Endothelial cell of hepatic sinusoid (primary cell): ENCODE measurements at regions not wholly inside any gene's neighbourhood (a gene's known extent, or its start where the extent isn't known, plus 50 kb on each side); places are given as distances from the start of the nearest gene placed in this dataset.
"Not testable (repeated sequence)": the region's sequence is repeated elsewhere in the genome, so short reads cannot be mapped to it uniquely, and the experiment has no call there.

Experiments used
- in situ Hi-C: cut with HindIII; loops from 2 replicates; pipeline ENCODE4 v1.10.0; 2017; ENCODE audit warnings: low sequenced_read_pairs

- in situ Hi-C loops: no loop called here
Observed at GRCh38 chr3:154904328-154904727, 175.8 kb upstream of the MME start.

- in situ Hi-C loops: not testable (repeated sequence)
Observed at GRCh38 chr3:154902495-154902894, 177.6 kb upstream of the MME start.

- in situ Hi-C loops: no loop called here
Observed at GRCh38 chr3:154901278-154901677, 178.8 kb upstream of the MME start.

GRCh38 chr3:154900816-154901215 is 179.3 kb upstream of the MME start:
- in situ Hi-C loops: no loop called here

- in situ Hi-C loops: no loop called here
Observed at GRCh38 chr3:154898916-154899315, 181.2 kb upstream of the MME start.

- in situ Hi-C loops: no loop called here
Observed at GRCh38 chr3:154898443-154898842, 181.7 kb upstream of the MME start.

GRCh38 chr3:154893813-154894212 is 186.3 kb upstream of the MME start:
- in situ Hi-C loops: no loop called here

- in situ Hi-C loops: no loop called here
Observed at GRCh38 chr3:154889227-154889634, 190.9 kb upstream of the MME start.

- in situ Hi-C loops: no loop called here
Observed at GRCh38 chr3:154887869-154888268, 192.2 kb upstream of the MME start.

- in situ Hi-C loops: no loop called here
Observed at GRCh38 chr3:154886437-154886836, 193.7 kb upstream of the MME start.

GRCh38 chr3:154885418-154885817 is 194.7 kb upstream of the MME start:
- in situ Hi-C loops: no loop called here

GRCh38 chr3:154884952-154885351 is 195.2 kb upstream of the MME start:
- in situ Hi-C loops: no loop called here

- in situ Hi-C loops: no loop called here
Observed at GRCh38 chr3:154875142-154875541, 205.0 kb upstream of the MME start.

GRCh38 chr3:154872696-154873095 is 207.4 kb upstream of the MME start:
- in situ Hi-C loops: no loop called here

- in situ Hi-C loops: no loop called here
Observed at GRCh38 chr3:154872074-154872473, 208.0 kb upstream of the MME start.

GRCh38 chr3:154864947-154865346 is 215.2 kb upstream of the MME start:
- in situ Hi-C loops: no loop called here

- in situ Hi-C loops: no loop called here
Observed at GRCh38 chr3:154862265-154862664, 217.9 kb upstream of the MME start.

GRCh38 chr3:154852998-154853397 is 227.1 kb upstream of the MME start:
- in situ Hi-C loops: not testable (repeated sequence)

- in situ Hi-C loops: no loop called here
Observed at GRCh38 chr3:154852515-154852914, 227.6 kb upstream of the MME start.

- in situ Hi-C loops: no loop called here
Observed at GRCh38 chr3:154851644-154852043, 228.5 kb upstream of the MME start.

- in situ Hi-C loops: no loop called here
Observed at GRCh38 chr3:154850921-154851320, 229.2 kb upstream of the MME start.

GRCh38 chr3:154849408-154849807 is 230.7 kb upstream of the MME start:
- in situ Hi-C loops: no loop called here

GRCh38 chr3:154844863-154845262 is 235.3 kb upstream of the MME start:
- in situ Hi-C loops: no loop called here

- in situ Hi-C loops: no loop called here
Observed at GRCh38 chr3:154843647-154844046, 236.5 kb upstream of the MME start.
